IMR-90 (cell line): ENCODE measurements at regions not wholly inside any gene's neighbourhood (a gene's known extent, or its start where the extent isn't known, plus 50 kb on each side); places are given as distances from the start of the nearest gene placed in this dataset.

Experiments used
- BHLHE40 ChIP-seq: fragments of 150-350 bp; IDR thresholded peaks from 2 replicates; pipeline ENCODE4 v1.6.1; 2016; ENCODE audit warnings: mild to moderate bottlenecking, low read depth, low read length
- CHD1 ChIP-seq: IDR thresholded peaks from 2 replicates; pipeline ENCODE4 v1.6.1; 2012; ENCODE audit warnings: low read depth, low read length, improper control_type of control experiment
- MAFK ChIP-seq: IDR thresholded peaks from 2 replicates; pipeline ENCODE4 v1.6.1; 2012; ENCODE audit warnings: low read depth, low read length, improper control_type of control experiment
- POLR2A ChIP-seq: IDR thresholded peaks from 2 replicates; pipeline ENCODE4 v1.6.1; 2012; ENCODE audit warnings: mild to moderate bottlenecking, low read depth, low read length
- RAD21 ChIP-seq: IDR thresholded peaks from 2 replicates; pipeline ENCODE4 v1.6.1; 2012; ENCODE audit warnings: low read length, improper control_type of control experiment
- RCOR1 ChIP-seq: IDR thresholded peaks from 2 replicates; pipeline ENCODE4 v1.6.1; 2012; ENCODE audit warnings: mild to moderate bottlenecking, low read length, improper control_type of control experiment; ENCODE audit not compliant: insufficient replicate concordance
- SMC3 ChIP-seq: fragments of 150-350 bp; IDR thresholded peaks from 2 replicates; pipeline ENCODE4 v1.6.1; 2016; ENCODE audit warnings: low read depth, mild to moderate bottlenecking, antibody characterized with exemption, low read length, moderate library complexity
- TF ChIP-seq, protein P1 (sequence below): conservative IDR thresholded peaks from 2 replicates; pipeline ENCODE4 v1.5.1; 2012; ENCODE audit warnings: mild to moderate bottlenecking, low read depth, low read length, improper control_type of control experiment
- TF ChIP-seq, protein P2 (sequence below): fragments of 150-350 bp; IDR thresholded peaks from 2 replicates; pipeline ENCODE4 v1.6.1; 2017; ENCODE audit warnings: mild to moderate bottlenecking, antibody characterized with exemption, low read length, low read depth

DNA sequence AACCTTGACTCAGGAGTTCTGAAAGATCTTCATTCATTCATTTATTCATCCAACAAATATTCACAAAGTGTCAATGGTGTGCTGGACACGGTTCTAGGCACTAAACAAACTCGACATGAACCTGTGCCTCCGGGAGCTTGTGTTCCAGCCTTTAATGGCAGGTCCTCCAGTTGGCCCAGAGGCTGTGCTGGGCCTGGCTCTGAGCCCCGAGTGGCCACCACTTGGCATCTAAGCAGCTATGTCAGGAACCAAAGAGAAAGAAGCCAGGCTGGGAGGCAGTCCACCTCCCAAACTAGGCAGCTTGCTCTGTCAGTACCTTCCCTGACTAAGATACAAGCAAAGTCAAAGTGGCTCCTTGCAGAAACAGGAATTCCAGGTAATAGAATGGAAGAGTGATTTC lies 233.6 kb downstream of the BUD13 start:
- no peak for TF ChIP-seq BHLHE40
- TF ChIP-seq, protein P1, sequence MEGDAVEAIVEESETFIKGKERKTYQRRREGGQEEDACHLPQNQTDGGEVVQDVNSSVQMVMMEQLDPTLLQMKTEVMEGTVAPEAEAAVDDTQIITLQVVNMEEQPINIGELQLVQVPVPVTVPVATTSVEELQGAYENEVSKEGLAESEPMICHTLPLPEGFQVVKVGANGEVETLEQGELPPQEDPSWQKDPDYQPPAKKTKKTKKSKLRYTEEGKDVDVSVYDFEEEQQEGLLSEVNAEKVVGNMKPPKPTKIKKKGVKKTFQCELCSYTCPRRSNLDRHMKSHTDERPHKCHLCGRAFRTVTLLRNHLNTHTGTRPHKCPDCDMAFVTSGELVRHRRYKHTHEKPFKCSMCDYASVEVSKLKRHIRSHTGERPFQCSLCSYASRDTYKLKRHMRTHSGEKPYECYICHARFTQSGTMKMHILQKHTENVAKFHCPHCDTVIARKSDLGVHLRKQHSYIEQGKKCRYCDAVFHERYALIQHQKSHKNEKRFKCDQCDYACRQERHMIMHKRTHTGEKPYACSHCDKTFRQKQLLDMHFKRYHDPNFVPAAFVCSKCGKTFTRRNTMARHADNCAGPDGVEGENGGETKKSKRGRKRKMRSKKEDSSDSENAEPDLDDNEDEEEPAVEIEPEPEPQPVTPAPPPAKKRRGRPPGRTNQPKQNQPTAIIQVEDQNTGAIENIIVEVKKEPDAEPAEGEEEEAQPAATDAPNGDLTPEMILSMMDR, result no peak
- TF ChIP-seq CHD1, result no peak
- TF ChIP-seq POLR2A, result no peak
- no peak for TF ChIP-seq RCOR1
- TF ChIP-seq, protein P2, sequence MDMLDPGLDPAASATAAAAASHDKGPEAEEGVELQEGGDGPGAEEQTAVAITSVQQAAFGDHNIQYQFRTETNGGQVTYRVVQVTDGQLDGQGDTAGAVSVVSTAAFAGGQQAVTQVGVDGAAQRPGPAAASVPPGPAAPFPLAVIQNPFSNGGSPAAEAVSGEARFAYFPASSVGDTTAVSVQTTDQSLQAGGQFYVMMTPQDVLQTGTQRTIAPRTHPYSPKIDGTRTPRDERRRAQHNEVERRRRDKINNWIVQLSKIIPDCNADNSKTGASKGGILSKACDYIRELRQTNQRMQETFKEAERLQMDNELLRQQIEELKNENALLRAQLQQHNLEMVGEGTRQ, result no peak
- TF ChIP-seq SMC3, result no peak
- TF ChIP-seq MAFK, result no peak
- no peak for TF ChIP-seq RAD21
